ENCODE measurements at regions not wholly inside any gene's neighbourhood (a gene's known extent, or its start where the extent isn't known, plus 50 kb on each side); places are given as distances from the start of the nearest gene placed in this dataset.

DNA sequence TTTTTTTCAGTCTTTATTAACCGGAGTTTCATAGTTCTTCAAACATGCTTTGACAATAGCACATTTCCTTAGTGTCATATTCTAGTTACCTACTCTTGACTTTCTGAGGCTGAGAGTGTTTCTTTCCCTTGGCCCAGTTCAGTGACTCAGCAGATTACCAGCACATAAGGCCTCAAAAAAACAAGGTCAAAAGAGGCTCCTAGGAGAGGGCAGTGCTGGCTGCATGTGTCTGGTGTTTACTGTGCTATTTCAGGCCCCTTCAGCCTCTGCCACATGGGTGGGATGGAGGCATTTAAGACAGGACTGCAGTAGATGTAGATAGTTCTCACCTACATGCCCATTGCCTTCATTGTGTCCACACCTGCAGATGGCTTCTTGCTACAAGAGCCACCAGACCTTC, 198.2 kb upstream of the SSTR4 start:
- no peak for TF ChIP-seq RXRA (IDR thresholded peaks at IDR 0.05)
- TF ChIP-seq CTCF (IDR thresholded peaks at IDR 0.05; ENCODE audit: low read depth, low read length, missing input control): no peak
- TF ChIP-seq MAX (IDR thresholded peaks at IDR 0.05): no peak
- no peak for TF ChIP-seq REST (IDR thresholded peaks at IDR 0.05)
